HUES6 (cell line): ENCODE measurements at regions not wholly inside any gene's neighbourhood (a gene's known extent, or its start where the extent isn't known, plus 50 kb on each side); places are given as distances from the start of the nearest gene placed in this dataset.

Experiments used
- H3K27ac ChIP-seq: 2 replicates; pipeline ENCODE4 v1.7.0; 2013; ENCODE audit warnings: low read depth, mild to moderate bottlenecking, low read length, inconsistent platforms
- H3K27me3 ChIP-seq: 2 replicates; pipeline ENCODE4 v1.6.1; 2013; ENCODE audit warnings: low read length; ENCODE audit not compliant: control insufficient read depth, insufficient read depth
- H3K36me3 ChIP-seq: 2 replicates; pipeline ENCODE4 v1.6.1; 2013; ENCODE audit warnings: low read length; ENCODE audit not compliant: control insufficient read depth, insufficient read depth
- H3K4me1 ChIP-seq: 2 replicates; pipeline ENCODE4 v1.6.1; 2013; ENCODE audit warnings: low read length; ENCODE audit not compliant: control insufficient read depth, insufficient read depth
- H3K4me3 ChIP-seq: 2 replicates; pipeline ENCODE4 v1.5.1; 2013; ENCODE audit warnings: low read depth, low read length
- H3K9ac ChIP-seq: one replicate; pipeline ENCODE4 v1.6.1; 2013; ENCODE audit warnings: mild to moderate bottlenecking, low read length
- H3K9me3 ChIP-seq: 2 replicates; pipeline ENCODE4 v1.6.1; 2013; ENCODE audit warnings: low read depth, low read length; ENCODE audit not compliant: control insufficient read depth, insufficient read depth

- no peaks in the 10 kb centered on the region for H3K4me1 ChIP-seq
- H3K27me3 ChIP-seq = no peaks in the 10 kb centered on the region
- H3K9me3 ChIP-seq = no peaks in the 10 kb centered on the region
- no peaks in the 10 kb centered on the region for H3K36me3 ChIP-seq
- no peak overlapping the region for H3K4me3 ChIP-seq
- no peak overlapping the region for H3K9ac ChIP-seq
- no peak overlapping the region for H3K27ac ChIP-seq
Measured at GRCh38 chr14:81982046-81982445, 448.4 kb upstream of the SEL1L start.

- no peaks in the 10 kb centered on the region for H3K36me3 ChIP-seq
- no peak overlapping the region for H3K27ac ChIP-seq
- H3K9me3 ChIP-seq = no peaks in the 10 kb centered on the region
- no peak overlapping the region for H3K9ac ChIP-seq
- H3K27me3 ChIP-seq = no peaks in the 10 kb centered on the region
- H3K4me3 ChIP-seq = no peak overlapping the region
- no peaks in the 10 kb centered on the region for H3K4me1 ChIP-seq
Measured at GRCh38 chr14:81986005-81986404, 452.4 kb upstream of the SEL1L start.

DNA sequence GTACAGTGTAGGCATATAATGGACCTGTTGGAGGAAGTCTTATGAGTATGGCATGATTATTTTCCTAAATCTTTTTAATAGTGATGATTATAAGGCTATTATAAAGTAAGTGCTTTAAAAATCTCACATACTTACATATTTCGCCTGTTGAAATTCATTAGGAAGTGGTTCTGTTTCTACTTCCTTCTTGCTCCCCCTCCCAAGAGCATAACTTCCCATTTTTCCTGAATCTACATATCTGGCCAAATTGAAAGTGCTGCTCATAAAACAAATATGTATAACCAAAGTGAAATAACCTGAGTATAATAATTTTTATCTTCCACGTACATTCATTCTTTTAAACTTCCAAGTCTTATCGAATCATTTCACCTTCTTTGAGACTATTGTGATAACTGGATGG lies 455.6 kb upstream of the SEL1L start:
- H3K9ac ChIP-seq = no peak overlapping the region
- H3K36me3 ChIP-seq = no peaks in the 10 kb centered on the region
- no peaks in the 10 kb centered on the region for H3K4me1 ChIP-seq
- H3K27ac ChIP-seq = no peak overlapping the region
- H3K4me3 ChIP-seq = no peak overlapping the region
- H3K27me3 ChIP-seq = no peaks in the 10 kb centered on the region
- no peaks in the 10 kb centered on the region for H3K9me3 ChIP-seq

GRCh38 chr14:81990312-81990761 lies 456.7 kb upstream of the SEL1L start:
- H3K9me3 ChIP-seq = no peaks in the 10 kb centered on the region
- H3K9ac ChIP-seq = no peak overlapping the region
- H3K27ac ChIP-seq = no peak overlapping the region
- no peak overlapping the region for H3K4me3 ChIP-seq
- H3K4me1 ChIP-seq = no peaks in the 10 kb centered on the region
- no peaks in the 10 kb centered on the region for H3K36me3 ChIP-seq
- H3K27me3 ChIP-seq = no peaks in the 10 kb centered on the region

- Histone ChIP-seq H3K4me1 (no peaks in the 10 kb centered on the region), H3K9me3 (no peaks in the 10 kb centered on the region), H3K27me3 (no peaks in the 10 kb centered on the region), H3K27ac (no peak overlapping the region), H3K9ac (no peak overlapping the region), H3K4me3 (no peak overlapping the region), H3K36me3 (no peaks in the 10 kb centered on the region)
Measured at GRCh38 chr14:81991998-81992397, 458.3 kb upstream of the SEL1L start.

DNA sequence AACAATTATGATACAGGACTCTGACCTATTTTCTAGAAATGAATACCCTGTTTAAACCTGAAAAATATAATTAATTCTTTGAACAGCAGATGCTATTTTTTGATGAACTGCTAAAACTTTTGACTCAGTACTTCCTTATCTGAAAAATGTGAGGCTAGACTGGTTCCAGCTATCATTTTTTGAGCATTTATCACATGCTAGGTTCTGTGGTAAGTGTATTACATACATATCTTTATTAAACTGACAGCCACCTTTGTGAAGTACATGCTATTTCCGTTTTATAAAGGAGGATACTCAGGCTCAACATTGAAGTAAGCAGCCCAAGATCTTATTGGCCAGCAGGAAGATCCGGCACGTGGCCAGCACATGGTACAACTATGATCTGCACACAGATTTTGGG lies 459.8 kb upstream of the SEL1L start:
- Histone ChIP-seq H3K36me3 (no peaks in the 10 kb centered on the region), H3K9me3 (no peaks in the 10 kb centered on the region), H3K27me3 (no peaks in the 10 kb centered on the region), H3K4me1 (no peaks in the 10 kb centered on the region), H3K4me3 (no peak overlapping the region), H3K9ac (no peak overlapping the region), H3K27ac (no peak overlapping the region)

GRCh38 chr14:82003426-82003825 lies 469.8 kb upstream of the SEL1L start:
- H3K36me3 ChIP-seq = no peaks in the 10 kb centered on the region
- H3K4me3 ChIP-seq = no peak overlapping the region
- no peaks in the 10 kb centered on the region for H3K27me3 ChIP-seq
- H3K4me1 ChIP-seq = no peaks in the 10 kb centered on the region
- H3K9me3 ChIP-seq = no peaks in the 10 kb centered on the region
- no peak overlapping the region for H3K9ac ChIP-seq
- H3K27ac ChIP-seq = no peak overlapping the region

- no peak overlapping the region for H3K4me3 ChIP-seq
- no peaks in the 10 kb centered on the region for H3K27me3 ChIP-seq
- H3K4me1 ChIP-seq = no peaks in the 10 kb centered on the region
- no peaks in the 10 kb centered on the region for H3K9me3 ChIP-seq
- no peak overlapping the region for H3K27ac ChIP-seq
- H3K9ac ChIP-seq = no peak overlapping the region
- no peaks in the 10 kb centered on the region for H3K36me3 ChIP-seq
Measured at GRCh38 chr14:82009076-82009475, 475.4 kb upstream of the SEL1L start.

GRCh38 chr14:82009993-82010392 lies 476.3 kb upstream of the SEL1L start:
- Histone ChIP-seq H3K4me3 (no peak overlapping the region), H3K27me3 (no peaks in the 10 kb centered on the region), H3K36me3 (no peaks in the 10 kb centered on the region), H3K4me1 (no peaks in the 10 kb centered on the region), H3K9ac (no peak overlapping the region), H3K27ac (no peak overlapping the region), H3K9me3 (no peaks in the 10 kb centered on the region)

- Histone ChIP-seq H3K4me1 (no peaks in the 10 kb centered on the region), H3K36me3 (no peaks in the 10 kb centered on the region)
Measured at GRCh38 chr14:82011460-82011859, 477.8 kb upstream of the SEL1L start.

GRCh38 chr14:82029038-82029437 lies 495.4 kb upstream of the SEL1L start:
- Histone ChIP-seq H3K27me3 (no peaks in the 10 kb centered on the region), H3K36me3 (no peaks in the 10 kb centered on the region), H3K4me3 (no peak overlapping the region), H3K4me1 (no peaks in the 10 kb centered on the region), H3K9ac (no peak overlapping the region), H3K27ac (no peak overlapping the region), H3K9me3 (peaks cover 28% of the 10 kb centered on the region)

More at GRCh38 chr14:82011460-82011859, 477.8 kb upstream of the SEL1L start:
- Histone ChIP-seq H3K4me3 (no peak overlapping the region), H3K9me3 (no peaks in the 10 kb centered on the region), H3K27ac (no peak overlapping the region), H3K27me3 (no peaks in the 10 kb centered on the region), H3K9ac (no peak overlapping the region)

GRCh38 chr14:82035397-82035796 lies 501.7 kb upstream of the SEL1L start:
- Histone ChIP-seq H3K27ac (no peak overlapping the region), H3K36me3 (no peaks in the 10 kb centered on the region), H3K27me3 (no peaks in the 10 kb centered on the region), H3K9ac (no peak overlapping the region), H3K4me3 (no peak overlapping the region), H3K4me1 (no peaks in the 10 kb centered on the region), H3K9me3 (no peaks in the 10 kb centered on the region)
